GM19043 (cell line): ENCODE measurements at regions not wholly inside any gene's neighbourhood (a gene's known extent, or its start where the extent isn't known, plus 50 kb on each side); places are given as distances from the start of the nearest gene placed in this dataset.

ENCODE experiments used
- ATAC-seq: cut with Tn5 transposase; IDR thresholded peaks from one replicate; pipeline ENCODE4 v1.9.1; 2021; ENCODE audit warnings: low read depth; ENCODE audit not compliant: unreplicated experiment

GRCh38 chr14:87196436-87196835 lies 796.5 kb downstream of the GALC start:
- no peak for ATAC-seq

DNA sequence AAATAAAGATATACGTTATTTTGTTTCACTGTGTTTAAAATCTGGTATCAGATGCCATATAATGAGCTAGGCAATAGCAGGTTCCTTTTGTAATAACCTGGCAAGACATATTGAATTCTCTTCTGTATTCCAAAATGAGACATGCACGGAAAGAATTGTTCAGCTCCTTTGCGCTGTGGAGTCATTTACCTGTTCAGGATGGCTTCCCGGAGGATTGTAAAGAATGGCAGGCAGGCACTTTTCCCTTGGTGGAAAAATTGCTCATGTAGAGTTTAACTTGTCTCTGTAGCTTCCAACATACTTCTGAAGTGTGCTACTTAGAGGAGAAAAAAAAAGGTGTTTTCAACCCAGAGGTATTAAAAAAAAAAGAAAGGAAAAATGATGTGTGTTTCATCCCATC lies 805.2 kb downstream of the GALC start:
- ATAC-seq = no peak

GRCh38 chr14:87186737-87187136 lies 806.2 kb downstream of the GALC start:
- ATAC-seq = no peak

DNA sequence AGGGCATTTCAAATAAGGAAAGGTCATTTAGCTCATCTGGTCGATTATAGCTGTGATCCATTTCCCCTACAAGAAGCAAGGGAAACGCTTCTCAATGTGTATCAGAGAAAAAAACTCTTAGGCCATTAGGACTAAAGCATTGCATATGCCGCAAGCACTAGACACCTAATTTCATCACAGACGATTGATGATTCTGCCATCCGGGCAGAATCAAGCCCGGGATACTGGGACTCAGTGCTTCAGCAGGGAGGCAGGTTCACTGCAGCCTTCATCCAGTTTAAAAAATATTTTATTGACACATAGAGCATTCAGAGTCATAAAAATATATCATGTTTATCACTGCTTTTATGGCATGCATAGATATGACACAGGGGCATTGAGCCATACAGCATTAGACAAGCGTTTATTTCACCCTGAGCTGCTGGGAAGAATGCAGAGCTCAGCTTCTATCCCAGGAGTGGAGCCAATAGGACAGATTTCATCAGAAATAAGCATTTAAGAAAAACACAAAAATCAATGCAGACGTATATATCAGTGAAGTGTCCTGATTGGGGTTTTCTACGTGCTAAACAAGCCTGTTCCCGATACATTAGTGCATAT lies 806.9 kb downstream of the GALC start:
- no peak for ATAC-seq

DNA sequence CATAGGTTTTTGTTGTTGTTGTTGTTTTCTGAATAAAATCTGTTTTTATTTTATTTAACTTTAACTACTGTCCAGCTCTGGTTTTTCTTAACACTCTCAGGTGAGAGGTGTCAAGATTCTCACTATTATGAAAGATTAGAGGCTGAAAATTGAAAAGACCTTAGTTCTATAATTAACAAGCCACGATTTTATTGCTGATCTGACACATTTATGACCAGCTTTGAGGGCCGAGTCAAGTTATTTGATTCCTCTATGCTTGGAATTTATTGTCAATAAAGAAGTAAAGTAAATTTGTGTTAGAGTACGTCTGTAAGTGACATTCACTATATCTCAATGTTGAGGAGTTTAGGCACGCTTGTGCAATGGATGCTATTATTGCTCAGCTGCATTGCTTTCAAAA lies 808.8 kb downstream of the GALC start:
- no peak for ATAC-seq

GRCh38 chr14:87181288-87181687 lies 811.7 kb downstream of the GALC start:
- ATAC-seq = no peak

DNA sequence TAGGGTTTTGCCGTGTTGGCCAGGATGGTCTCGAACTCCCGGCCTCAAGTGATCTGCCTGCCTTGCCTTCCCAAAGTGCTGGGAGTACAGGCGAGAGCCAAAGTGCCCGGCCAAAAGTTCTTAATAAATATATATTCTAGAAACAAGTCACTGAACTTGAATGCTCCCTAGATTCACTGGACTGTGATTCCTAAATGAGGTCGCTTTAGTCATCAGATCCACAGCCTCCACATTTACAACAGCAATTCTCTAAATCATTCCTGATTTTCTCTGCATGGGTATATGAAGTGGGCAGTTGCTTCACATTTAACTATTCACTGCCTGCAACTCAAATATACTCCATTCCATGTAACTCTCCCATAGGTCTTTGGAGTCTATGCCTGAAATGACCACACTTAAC lies 813.0 kb downstream of the GALC start:
- no peak for ATAC-seq

GRCh38 chr14:87178277-87178676 lies 814.7 kb downstream of the GALC start:
- no peak for ATAC-seq

DNA sequence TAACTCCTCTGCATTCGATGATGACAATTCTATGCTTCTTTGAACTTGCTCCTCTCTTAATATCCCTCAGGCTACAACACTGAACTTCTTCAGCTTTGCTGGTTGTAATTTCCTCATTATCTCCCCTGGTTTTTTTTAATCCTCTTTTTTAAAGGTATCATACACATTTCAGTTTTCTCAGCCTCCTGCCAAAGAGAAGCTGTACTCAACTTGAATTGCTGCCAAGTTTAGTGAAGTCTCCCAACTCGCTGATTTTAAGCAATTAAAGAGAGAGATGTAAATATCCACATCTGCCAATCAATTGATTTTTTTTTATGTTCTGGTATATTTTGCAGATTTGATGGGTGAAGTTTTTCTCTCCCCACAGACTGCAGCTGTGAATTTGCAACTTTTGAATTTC lies 817.8 kb downstream of the GALC start:
- no peak for ATAC-seq

GRCh38 chr14:87171141-87171540 lies 821.8 kb downstream of the GALC start:
- no peak for ATAC-seq

- no peak for ATAC-seq
These were observed 822.8 kb downstream of the GALC start for GRCh38 chr14:87170179-87170578.

GRCh38 chr14:87169362-87169761 lies 823.6 kb downstream of the GALC start:
- ATAC-seq = no peak

GRCh38 chr14:87161502-87161901 lies 831.5 kb downstream of the GALC start:
- ATAC-seq = no peak

DNA sequence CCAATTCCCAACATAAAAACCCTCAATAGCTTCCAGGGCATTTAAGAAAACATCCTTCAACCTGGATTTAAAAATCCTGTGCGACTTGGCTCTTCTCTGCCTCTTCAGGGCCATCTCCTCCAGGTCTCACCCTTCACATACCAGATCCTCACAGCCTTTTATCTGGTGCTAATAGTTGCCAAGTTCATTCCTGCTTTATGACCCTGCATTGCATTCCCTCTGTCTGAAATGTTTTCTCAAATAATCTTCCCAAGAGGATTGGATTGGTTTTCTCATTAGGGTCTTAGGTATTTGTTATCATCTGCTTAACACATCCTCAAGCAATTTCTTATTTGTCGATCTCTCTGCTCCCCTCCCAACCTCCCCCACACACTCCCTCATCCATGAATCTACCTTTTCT lies 832.0 kb downstream of the GALC start:
- ATAC-seq = no peak

GRCh38 chr14:87158283-87158682 lies 834.7 kb downstream of the GALC start:
- no peak for ATAC-seq

DNA sequence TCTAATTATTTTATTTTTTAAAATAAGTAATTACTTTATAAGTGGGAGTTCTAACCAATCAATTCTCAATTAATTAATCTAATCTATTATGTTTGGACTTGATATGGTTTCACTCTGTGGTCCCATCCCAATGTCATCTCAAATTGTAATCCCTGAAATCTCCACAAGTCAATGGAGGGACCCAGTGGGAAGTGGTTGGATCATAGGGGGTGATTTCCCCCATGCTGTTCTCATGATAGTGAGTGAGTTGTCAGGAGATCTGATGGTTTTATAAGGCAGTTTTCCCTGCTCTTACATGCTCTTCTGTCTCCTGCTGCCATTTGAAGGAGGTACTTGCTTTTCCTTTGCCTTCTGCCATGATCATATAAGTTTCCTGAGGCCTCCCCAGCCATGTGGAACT lies 836.1 kb downstream of the GALC start:
- no peak for ATAC-seq

DNA sequence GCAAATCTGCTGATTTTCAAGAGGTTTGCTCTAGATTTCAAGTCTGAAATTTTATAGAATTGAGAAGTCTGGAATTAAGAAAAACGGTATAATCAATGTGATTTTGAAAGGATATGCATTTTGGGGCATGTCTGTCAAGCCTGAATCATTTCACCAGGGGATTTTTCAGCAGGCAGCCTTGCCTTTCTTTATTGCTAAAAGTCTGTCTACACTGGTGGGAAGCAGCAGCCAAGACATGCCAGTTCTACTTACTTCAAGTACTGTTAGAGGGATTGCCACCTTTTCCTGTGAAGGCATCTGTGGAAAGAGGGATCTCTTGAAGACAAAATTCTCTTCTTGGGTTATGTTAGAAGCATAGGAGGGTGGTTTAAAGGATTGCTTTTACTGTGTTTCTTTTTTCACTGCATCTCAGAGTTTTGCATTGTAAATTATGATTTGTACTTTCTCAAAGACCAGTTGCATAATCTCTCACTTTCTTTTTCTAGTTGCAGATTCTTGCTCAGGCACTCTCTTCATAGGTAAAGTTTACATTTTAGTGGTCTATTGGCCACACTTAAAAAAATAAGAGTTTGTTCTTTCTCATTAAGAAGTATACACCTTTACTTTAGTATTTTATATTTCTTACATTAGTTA lies 837.0 kb downstream of the GALC start:
- ATAC-seq = no peak

DNA sequence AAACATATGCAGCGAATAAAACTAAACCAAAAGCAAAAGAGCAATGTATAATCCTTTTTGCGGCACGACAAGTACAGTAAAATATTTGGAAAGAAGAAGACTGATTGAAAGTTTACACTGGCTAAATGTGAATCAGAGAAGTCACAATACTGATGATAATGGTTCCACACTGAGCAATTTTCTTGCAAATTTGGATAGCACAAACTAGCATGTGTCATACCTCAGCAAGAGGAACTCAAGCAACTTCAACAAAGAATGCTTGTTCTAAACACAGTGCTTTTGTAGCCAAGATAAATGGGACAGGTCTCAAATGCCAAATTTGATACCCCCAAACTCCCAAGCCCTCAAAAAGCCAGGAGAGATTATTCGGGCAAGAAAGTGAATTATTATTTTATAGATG lies 839.1 kb downstream of the GALC start:
- no peak for ATAC-seq

DNA sequence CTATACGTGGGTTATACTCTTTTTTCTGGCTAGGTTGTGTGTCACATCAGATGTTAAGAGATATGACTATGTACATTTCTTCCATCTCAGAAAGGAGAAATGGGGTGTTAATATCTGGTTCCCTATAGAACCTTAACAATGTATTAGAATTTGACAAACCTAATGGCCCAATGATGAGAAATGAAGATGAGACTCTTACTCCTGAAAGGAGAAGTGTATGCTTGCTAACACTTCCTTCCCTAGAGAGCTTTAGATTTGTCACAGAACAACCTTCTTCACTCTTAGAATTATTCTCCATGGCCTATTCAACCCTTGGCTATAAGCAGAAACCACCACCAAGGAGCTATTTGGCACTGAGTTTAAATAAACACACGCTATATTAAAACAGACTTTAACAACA lies 839.6 kb downstream of the GALC start:
- ATAC-seq = no peak

- ATAC-seq = no peak
These were observed 840.3 kb downstream of the GALC start for GRCh38 chr14:87152693-87153092.

DNA sequence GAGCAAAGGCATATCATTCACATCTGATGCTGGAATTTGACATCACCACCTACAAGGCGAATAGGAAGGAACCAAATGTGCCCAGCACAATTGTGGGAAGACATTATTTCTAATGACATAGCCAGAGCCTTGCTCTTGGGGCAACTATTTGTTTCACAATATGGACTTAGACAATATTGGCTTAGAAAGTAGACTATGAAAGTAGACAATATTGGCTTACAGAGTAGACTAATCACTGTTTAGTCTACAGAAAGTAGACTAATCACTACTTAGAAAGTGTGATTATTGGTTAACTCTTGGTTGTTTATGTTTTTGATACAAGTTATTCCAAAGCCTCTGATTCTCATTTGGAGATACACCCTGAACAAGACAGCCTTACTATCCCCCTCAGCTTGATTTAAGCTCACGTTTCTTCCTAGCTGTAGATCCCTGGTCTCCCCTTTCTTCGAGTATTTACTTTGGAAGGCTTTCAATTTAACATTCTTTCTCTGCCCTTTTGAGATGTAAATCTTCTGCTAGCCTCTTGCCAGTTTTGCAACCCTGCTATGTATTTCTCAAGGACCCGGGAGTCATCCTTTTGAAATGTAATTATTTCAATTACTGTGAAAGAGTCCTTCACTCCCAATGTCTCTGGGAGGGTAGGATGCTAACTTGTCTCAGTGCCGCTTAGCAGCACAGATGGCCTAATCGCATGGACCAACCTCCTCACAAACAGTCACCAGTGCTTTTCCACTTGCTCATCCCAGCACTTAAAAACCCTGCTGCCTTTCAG lies 843.2 kb downstream of the GALC start:
- no peak for ATAC-seq

GRCh38 chr14:87148655-87149054 lies 844.3 kb downstream of the GALC start:
- ATAC-seq = no peak
